Keratinocyte (primary cell): ENCODE measurements at regions not wholly inside any gene's neighbourhood (a gene's known extent, or its start where the extent isn't known, plus 50 kb on each side); places are given as distances from the start of the nearest gene placed in this dataset.

ENCODE experiments used
- DNase-seq: peaks from one replicate; pipeline ENCODE4 v3.0.0-alpha.2; 2011; ENCODE audit warnings: low read depth, missing footprints, low spot score
- FAIRE-seq: peaks from 2 replicates; lab custom pipeline; 2011; peaks lifted over from hg19 to GRCh38; lab: Jason Lieb, UNC
- H2AFZ ChIP-seq: 2 replicates; pipeline ENCODE4 v1.6.0; 2012; ENCODE audit warnings: low read length, control low read depth, inconsistent platforms; ENCODE audit not compliant: control insufficient read depth
- H3K27ac ChIP-seq: 2 replicates; pipeline ENCODE4 v1.5.1; 2011; ENCODE audit warnings: low read length; ENCODE audit not compliant: control insufficient read depth, insufficient read depth
- H3K27me3 ChIP-seq: 3 replicates; pipeline ENCODE4 v1.6.0; 2011; ENCODE audit warnings: low read length; ENCODE audit not compliant: control insufficient read depth, insufficient read depth; ENCODE audit errors: extremely low read depth
- H3K36me3 ChIP-seq, 2 experiments: 2 replicates in 1 of 2; 3 replicates in 1 of 2; pipeline ENCODE4 v1.5.1; 2011; ENCODE audit warnings: low read length in 2 of 2, mild to moderate bottlenecking in 1 of 2; ENCODE audit not compliant: control insufficient read depth in 2 of 2, insufficient read depth in 2 of 2; ENCODE audit errors: extremely low read depth in 1 of 2
- H3K4me1 ChIP-seq: 3 replicates; pipeline ENCODE4 v1.5.1; 2011; ENCODE audit warnings: low read length; ENCODE audit not compliant: control insufficient read depth, insufficient read depth; ENCODE audit errors: extremely low read depth
- H3K4me2 ChIP-seq: 3 replicates; pipeline ENCODE4 v1.6.0; 2011; ENCODE audit warnings: low read depth, low read length; ENCODE audit not compliant: control insufficient read depth, insufficient read depth; ENCODE audit errors: extremely low read depth
- H3K4me3 ChIP-seq, 3 experiments: fragments of 200-600 bp in 1 of 3; sonication (generic) in 1 of 3; 2 replicates in 2 of 3; 3 replicates in 1 of 3; pipeline ENCODE4 v1.5.1; 2011 to 2016; ENCODE audit warnings: low read length in 3 of 3, mild to moderate bottlenecking in 3 of 3, control low read depth in 2 of 3, inconsistent platforms in 1 of 3, low read depth in 1 of 3, mixed read lengths in 1 of 3, mixed run types in 1 of 3, moderate library complexity in 1 of 3; ENCODE audit not compliant: control insufficient read depth in 2 of 3, insufficient read depth in 2 of 3; ENCODE audit errors: extremely low read depth in 1 of 3
- H3K79me2 ChIP-seq: 2 replicates; pipeline ENCODE4 v1.6.0; 2012; ENCODE audit warnings: low read length; ENCODE audit not compliant: control insufficient read depth, insufficient read depth
- H3K9ac ChIP-seq: 3 replicates; pipeline ENCODE4 v1.6.0; 2011; ENCODE audit warnings: low read length; ENCODE audit not compliant: control insufficient read depth, insufficient read depth; ENCODE audit errors: extremely low read depth
- H3K9me1 ChIP-seq: 3 replicates; pipeline ENCODE4 v1.6.0; 2011; ENCODE audit warnings: low read length; ENCODE audit not compliant: control insufficient read depth, insufficient read depth; ENCODE audit errors: extremely low read depth
- H3K9me3 ChIP-seq: 2 replicates; pipeline ENCODE4 v1.5.1; 2012; ENCODE audit warnings: low read depth, low read length; ENCODE audit not compliant: control insufficient read depth
- H4K20me1 ChIP-seq: 3 replicates; pipeline ENCODE4 v1.6.0; 2011; ENCODE audit warnings: low read length; ENCODE audit not compliant: control insufficient read depth, insufficient read depth; ENCODE audit errors: extremely low read depth
- CTCF ChIP-seq, 3 experiments: IDR thresholded peaks in 1 of 3; conservative IDR thresholded peaks in 1 of 3; optimal IDR thresholded peaks in 1 of 3; 2 replicates in 2 of 3; 3 replicates in 1 of 3; pipeline versions ENCODE3 to v1.5.1; 2011; ENCODE audit warnings: low read length in 3 of 3, mild to moderate bottlenecking in 3 of 3, moderate library complexity in 2 of 3, control low read depth in 1 of 3, inconsistent platforms in 1 of 3; ENCODE audit not compliant: insufficient read depth in 2 of 3; ENCODE audit errors: extremely low read depth in 1 of 3
- EZH2 ChIP-seq: IDR thresholded peaks from one replicate; pipeline ENCODE4 v1.6.1; 2012; ENCODE audit warnings: inconsistent platforms, mild to moderate bottlenecking, low read length, moderate library complexity
- dilution Hi-C: fragments of 300-500 bp; cut with MboI; formaldehyde crosslinking; loops from one replicate; pipeline ENCODE4 v1.7.0; 2020; ENCODE audit warnings: low sequenced_read_pairs; ENCODE audit not compliant: extremely low pct_ligation_motif_present

- H3K9ac ChIP-seq: no peak overlapping the region
- H3K27me3 ChIP-seq: no peaks in the 10 kb centered on the region
- no peaks in the 10 kb centered on the region for H3K79me2 ChIP-seq
- no peak for DNase-seq
- H3K27ac ChIP-seq: no peak overlapping the region
- H2AFZ ChIP-seq: no peak overlapping the region
- no peak overlapping the region for H3K4me2 ChIP-seq
- no peaks in the 10 kb centered on the region for H4K20me1 ChIP-seq
- dilution Hi-C loops: no loop called here
- no peak for FAIRE-seq
- H3K4me1 ChIP-seq: peaks cover 12% of the 10 kb centered on the region
- no peaks in the 10 kb centered on the region for H3K9me3 ChIP-seq
- H3K4me3 ChIP-seq: no peak overlapping the region
- H3K36me3 ChIP-seq: no peaks in the 10 kb centered on the region
- no peaks in the 10 kb centered on the region for H3K9me1 ChIP-seq
- TF ChIP-seq CTCF (optimal IDR thresholded peaks at IDR 0.05 in 1 of 3, IDR thresholded peaks at IDR 0.05 in 1 of 3, conservative IDR thresholded peaks at IDR 0.05 in 1 of 3; ENCODE audit: extremely low read depth in 1 of 3, insufficient read depth in 2 of 3, low read length in 3 of 3) (no peak), EZH2 (no peak)
These were observed 218.5 kb upstream of the CADM1 start for GRCh38 chr11:115722711-115723110.

DNA sequence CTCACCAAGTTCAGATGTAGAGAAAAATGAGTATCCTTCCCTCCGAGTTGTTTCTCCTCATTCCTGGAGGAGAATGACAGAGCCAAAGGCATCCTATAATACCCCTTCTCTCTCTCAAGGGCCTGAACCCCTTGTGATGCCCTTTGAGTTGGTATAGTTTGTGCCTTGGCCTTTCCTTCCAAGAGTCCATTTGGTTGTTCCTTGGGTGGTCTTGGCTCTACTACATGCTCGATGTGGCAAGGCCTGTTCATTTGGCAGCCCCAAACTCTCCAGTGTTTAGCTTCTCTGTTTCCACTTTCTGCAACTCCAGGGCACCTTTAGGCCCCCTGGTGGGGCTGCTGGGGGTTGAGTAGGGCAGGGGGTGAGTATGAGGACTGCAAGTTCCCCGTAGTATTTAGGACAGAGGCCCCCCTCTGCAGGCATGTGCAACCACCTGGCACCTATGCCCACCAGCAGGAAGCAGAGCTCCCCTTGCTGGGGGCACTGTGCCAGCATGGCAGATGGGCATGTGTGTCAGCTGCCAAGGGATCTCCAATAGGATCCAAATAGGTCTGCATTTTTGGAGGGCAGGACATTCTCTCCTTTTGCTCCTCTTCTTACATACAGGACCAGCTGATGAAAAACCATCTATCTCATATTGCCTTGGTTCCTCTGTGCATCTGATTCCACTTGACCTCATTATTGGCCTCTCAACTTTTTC lies 217.2 kb upstream of the CADM1 start:
- peaks cover 12% of the 10 kb centered on the region for H3K4me1 ChIP-seq
- H3K9ac ChIP-seq: no peak overlapping the region
- H3K36me3 ChIP-seq: no peaks in the 10 kb centered on the region
- no peak overlapping the region for H3K4me2 ChIP-seq
- FAIRE-seq (no peak), DNase-seq (no peak)
- no peaks in the 10 kb centered on the region for H3K79me2 ChIP-seq
- no peak overlapping the region for H3K27ac ChIP-seq
- H4K20me1 ChIP-seq: no peaks in the 10 kb centered on the region
- no peaks in the 10 kb centered on the region for H3K9me1 ChIP-seq
- H2AFZ ChIP-seq: no peak overlapping the region
- no peaks in the 10 kb centered on the region for H3K27me3 ChIP-seq
- H3K9me3 ChIP-seq: no peaks in the 10 kb centered on the region
- H3K4me3 ChIP-seq: no peak overlapping the region
- no peak for TF ChIP-seq EZH2
- no peak for TF ChIP-seq CTCF (optimal IDR thresholded peaks at IDR 0.05 in 1 of 3, IDR thresholded peaks at IDR 0.05 in 1 of 3, conservative IDR thresholded peaks at IDR 0.05 in 1 of 3; ENCODE audit: extremely low read depth in 1 of 3, insufficient read depth in 2 of 3, low read length in 3 of 3)
- dilution Hi-C loops: no loop called here
